Keratinocyte (primary cell): ENCODE measurements at regions not wholly inside any gene's neighbourhood (a gene's known extent, or its start where the extent isn't known, plus 50 kb on each side); places are given as distances from the start of the nearest gene placed in this dataset.

Source experiments
- DNase-seq: peaks from one replicate; pipeline ENCODE4 v3.0.0-alpha.2; 2011; ENCODE audit warnings: low read depth, missing footprints, low spot score
- FAIRE-seq: peaks from 2 replicates; lab custom pipeline; 2011; peaks lifted over from hg19 to GRCh38; lab: Jason Lieb, UNC
- H2AFZ ChIP-seq: 2 replicates; pipeline ENCODE4 v1.6.0; 2012; ENCODE audit warnings: low read length, control low read depth, inconsistent platforms; ENCODE audit not compliant: control insufficient read depth
- H3K27ac ChIP-seq: 2 replicates; pipeline ENCODE4 v1.5.1; 2011; ENCODE audit warnings: low read length; ENCODE audit not compliant: control insufficient read depth, insufficient read depth
- H3K27me3 ChIP-seq: 3 replicates; pipeline ENCODE4 v1.6.0; 2011; ENCODE audit warnings: low read length; ENCODE audit not compliant: control insufficient read depth, insufficient read depth; ENCODE audit errors: extremely low read depth
- H3K36me3 ChIP-seq, 2 experiments: 2 replicates in 1 of 2; 3 replicates in 1 of 2; pipeline ENCODE4 v1.5.1; 2011; ENCODE audit warnings: low read length in 2 of 2, mild to moderate bottlenecking in 1 of 2; ENCODE audit not compliant: control insufficient read depth in 2 of 2, insufficient read depth in 2 of 2; ENCODE audit errors: extremely low read depth in 1 of 2
- H3K4me1 ChIP-seq: 3 replicates; pipeline ENCODE4 v1.5.1; 2011; ENCODE audit warnings: low read length; ENCODE audit not compliant: control insufficient read depth, insufficient read depth; ENCODE audit errors: extremely low read depth
- H3K4me2 ChIP-seq: 3 replicates; pipeline ENCODE4 v1.6.0; 2011; ENCODE audit warnings: low read depth, low read length; ENCODE audit not compliant: control insufficient read depth, insufficient read depth; ENCODE audit errors: extremely low read depth
- H3K4me3 ChIP-seq, 3 experiments: fragments of 200-600 bp in 1 of 3; sonication (generic) in 1 of 3; 2 replicates in 2 of 3; 3 replicates in 1 of 3; pipeline ENCODE4 v1.5.1; 2011 to 2016; ENCODE audit warnings: low read length in 3 of 3, mild to moderate bottlenecking in 3 of 3, control low read depth in 2 of 3, inconsistent platforms in 1 of 3, low read depth in 1 of 3, mixed read lengths in 1 of 3, mixed run types in 1 of 3, moderate library complexity in 1 of 3; ENCODE audit not compliant: control insufficient read depth in 2 of 3, insufficient read depth in 2 of 3; ENCODE audit errors: extremely low read depth in 1 of 3
- H3K79me2 ChIP-seq: 2 replicates; pipeline ENCODE4 v1.6.0; 2012; ENCODE audit warnings: low read length; ENCODE audit not compliant: control insufficient read depth, insufficient read depth
- H3K9ac ChIP-seq: 3 replicates; pipeline ENCODE4 v1.6.0; 2011; ENCODE audit warnings: low read length; ENCODE audit not compliant: control insufficient read depth, insufficient read depth; ENCODE audit errors: extremely low read depth
- H3K9me1 ChIP-seq: 3 replicates; pipeline ENCODE4 v1.6.0; 2011; ENCODE audit warnings: low read length; ENCODE audit not compliant: control insufficient read depth, insufficient read depth; ENCODE audit errors: extremely low read depth
- H3K9me3 ChIP-seq: 2 replicates; pipeline ENCODE4 v1.5.1; 2012; ENCODE audit warnings: low read depth, low read length; ENCODE audit not compliant: control insufficient read depth
- H4K20me1 ChIP-seq: 3 replicates; pipeline ENCODE4 v1.6.0; 2011; ENCODE audit warnings: low read length; ENCODE audit not compliant: control insufficient read depth, insufficient read depth; ENCODE audit errors: extremely low read depth
- EZH2 ChIP-seq: IDR thresholded peaks from one replicate; pipeline ENCODE4 v1.6.1; 2012; ENCODE audit warnings: inconsistent platforms, mild to moderate bottlenecking, low read length, moderate library complexity
- dilution Hi-C: fragments of 300-500 bp; cut with MboI; formaldehyde crosslinking; loops from one replicate; pipeline ENCODE4 v1.7.0; 2020; ENCODE audit warnings: low sequenced_read_pairs; ENCODE audit not compliant: extremely low pct_ligation_motif_present
- TF ChIP-seq, protein P1 (sequence below), 3 experiments: IDR thresholded peaks in 1 of 3; conservative IDR thresholded peaks in 1 of 3; optimal IDR thresholded peaks in 1 of 3; 2 replicates in 2 of 3; 3 replicates in 1 of 3; pipeline versions ENCODE3 to v1.5.1; 2011; ENCODE audit warnings: low read length in 3 of 3, mild to moderate bottlenecking in 3 of 3, moderate library complexity in 2 of 3, control low read depth in 1 of 3, inconsistent platforms in 1 of 3; ENCODE audit not compliant: insufficient read depth in 2 of 3; ENCODE audit errors: extremely low read depth in 1 of 3

DNA sequence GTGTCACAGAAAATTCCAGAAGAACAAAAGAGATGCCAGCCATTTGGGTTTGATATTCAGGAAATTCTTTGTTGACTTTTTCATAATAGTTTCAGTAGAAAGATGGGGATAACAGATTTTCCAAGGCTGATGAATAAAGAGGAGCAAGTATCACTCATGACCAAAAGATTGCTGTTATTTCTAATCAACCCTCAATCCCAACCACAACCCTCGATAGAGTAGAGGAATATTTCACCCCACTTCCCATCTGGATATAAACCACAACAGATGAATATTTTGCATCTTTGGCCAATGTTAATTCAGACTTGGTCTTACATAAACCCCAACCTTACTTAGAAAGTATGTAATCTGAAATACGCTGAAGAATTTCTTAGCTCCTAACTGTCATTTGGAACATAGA lies 232.4 kb downstream of the SEC16B start:
- no peaks in the 10 kb centered on the region for H3K9me1 ChIP-seq
- FAIRE-seq (no peak), DNase-seq (no peak)
- no peak overlapping the region for H3K4me2 ChIP-seq
- no peak overlapping the region for H3K9ac ChIP-seq
- H3K27me3 ChIP-seq, result no peaks in the 10 kb centered on the region
- no peaks in the 10 kb centered on the region for H3K79me2 ChIP-seq
- H3K27ac ChIP-seq, result no peak overlapping the region
- TF ChIP-seq, protein P1, sequence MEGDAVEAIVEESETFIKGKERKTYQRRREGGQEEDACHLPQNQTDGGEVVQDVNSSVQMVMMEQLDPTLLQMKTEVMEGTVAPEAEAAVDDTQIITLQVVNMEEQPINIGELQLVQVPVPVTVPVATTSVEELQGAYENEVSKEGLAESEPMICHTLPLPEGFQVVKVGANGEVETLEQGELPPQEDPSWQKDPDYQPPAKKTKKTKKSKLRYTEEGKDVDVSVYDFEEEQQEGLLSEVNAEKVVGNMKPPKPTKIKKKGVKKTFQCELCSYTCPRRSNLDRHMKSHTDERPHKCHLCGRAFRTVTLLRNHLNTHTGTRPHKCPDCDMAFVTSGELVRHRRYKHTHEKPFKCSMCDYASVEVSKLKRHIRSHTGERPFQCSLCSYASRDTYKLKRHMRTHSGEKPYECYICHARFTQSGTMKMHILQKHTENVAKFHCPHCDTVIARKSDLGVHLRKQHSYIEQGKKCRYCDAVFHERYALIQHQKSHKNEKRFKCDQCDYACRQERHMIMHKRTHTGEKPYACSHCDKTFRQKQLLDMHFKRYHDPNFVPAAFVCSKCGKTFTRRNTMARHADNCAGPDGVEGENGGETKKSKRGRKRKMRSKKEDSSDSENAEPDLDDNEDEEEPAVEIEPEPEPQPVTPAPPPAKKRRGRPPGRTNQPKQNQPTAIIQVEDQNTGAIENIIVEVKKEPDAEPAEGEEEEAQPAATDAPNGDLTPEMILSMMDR (optimal IDR thresholded peaks at IDR 0.05 in 1 of 3, IDR thresholded peaks at IDR 0.05 in 1 of 3, conservative IDR thresholded peaks at IDR 0.05 in 1 of 3; ENCODE audit: extremely low read depth in 1 of 3, insufficient read depth in 2 of 3, low read length in 3 of 3), result no peak
- TF ChIP-seq EZH2, result no peak
- no peaks in the 10 kb centered on the region for H3K4me1 ChIP-seq
- H3K9me3 ChIP-seq, result no peaks in the 10 kb centered on the region
- no peaks in the 10 kb centered on the region for H4K20me1 ChIP-seq
- H3K4me3 ChIP-seq, result no peak overlapping the region
- dilution Hi-C loops, result no loop called here
- no peaks in the 10 kb centered on the region for H3K36me3 ChIP-seq
- H2AFZ ChIP-seq, result no peak overlapping the region

DNA sequence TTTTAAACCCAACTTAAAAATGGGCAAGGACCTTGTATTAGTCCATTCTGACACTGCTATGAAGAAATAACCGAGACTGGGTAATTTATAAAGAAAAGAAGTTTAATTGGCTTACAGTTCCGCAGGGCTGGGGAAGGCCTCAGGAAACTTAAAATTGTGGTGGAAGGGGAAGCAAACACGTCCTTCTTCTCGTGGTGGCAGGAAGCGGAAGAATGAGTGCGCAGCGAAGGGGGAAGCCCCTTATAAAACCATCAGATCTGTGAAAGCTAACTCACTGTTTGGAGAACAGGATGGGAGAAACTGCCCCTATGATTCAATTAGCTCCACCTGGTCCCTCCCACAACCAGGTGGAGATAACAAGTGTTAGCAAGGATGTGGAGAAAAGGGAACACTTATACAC lies 237.7 kb downstream of the SEC16B start:
- Histone ChIP-seq H3K27ac (no peak overlapping the region), H3K4me2 (no peak overlapping the region), H3K4me3 (no peak overlapping the region), H4K20me1 (no peaks in the 10 kb centered on the region), H3K9me1 (no peaks in the 10 kb centered on the region), H3K9me3 (no peaks in the 10 kb centered on the region), H3K27me3 (no peaks in the 10 kb centered on the region), H2AFZ (no peak overlapping the region), H3K79me2 (no peaks in the 10 kb centered on the region), H3K9ac (no peak overlapping the region), H3K4me1 (no peaks in the 10 kb centered on the region), H3K36me3 (no peaks in the 10 kb centered on the region)
- TF ChIP-seq, protein P1 (optimal IDR thresholded peaks at IDR 0.05 in 1 of 3, IDR thresholded peaks at IDR 0.05 in 1 of 3, conservative IDR thresholded peaks at IDR 0.05 in 1 of 3; ENCODE audit: extremely low read depth in 1 of 3, insufficient read depth in 2 of 3, low read length in 3 of 3), result no peak
- TF ChIP-seq EZH2, result no peak
- no peak for FAIRE-seq
- DNase-seq, result no peak
- dilution Hi-C loops, result no loop called here
